Dedifferentiated amniotic fluid mesenchymal stem cell (primary cell): ENCODE measurements at regions not wholly inside any gene's neighbourhood (a gene's known extent, or its start where the extent isn't known, plus 50 kb on each side); places are given as distances from the start of the nearest gene placed in this dataset.

Experiments used
- DNase-seq: peaks from one replicate; pipeline ENCODE4 v3.0.0-alpha.2; 2016; ENCODE audit errors: extremely low spot score

- DNase-seq: no peak
Measured at GRCh38 chr12:115700896-115701465, 576.5 kb downstream of the MED13L start.

GRCh38 chr12:115700081-115700480 lies 577.4 kb downstream of the MED13L start:
- DNase-seq: no peak

- DNase-seq: no peak
Measured at GRCh38 chr12:115698257-115698656, 579.2 kb downstream of the MED13L start.

- DNase-seq: no peak
Measured at GRCh38 chr12:115697340-115697739, 580.2 kb downstream of the MED13L start.

- no peak for DNase-seq
Measured at GRCh38 chr12:115694564-115694963, 582.9 kb downstream of the MED13L start.

GRCh38 chr12:115693970-115694369 lies 583.5 kb downstream of the MED13L start:
- no peak for DNase-seq

GRCh38 chr12:115691123-115691522 lies 586.4 kb downstream of the MED13L start:
- DNase-seq: no peak

GRCh38 chr12:115687094-115687493 lies 590.4 kb downstream of the MED13L start:
- DNase-seq: no peak

GRCh38 chr12:115683240-115683780 lies 594.2 kb downstream of the MED13L start:
- DNase-seq: no peak

- DNase-seq: no peak
Measured at GRCh38 chr12:115680967-115681366, 596.5 kb downstream of the MED13L start.

- no peak for DNase-seq
Measured at GRCh38 chr12:115672506-115673080, 604.9 kb downstream of the MED13L start.

- DNase-seq: no peak
Measured at GRCh38 chr12:115672086-115672485, 605.4 kb downstream of the MED13L start.

- DNase-seq: no peak
Measured at GRCh38 chr12:115670869-115671268, 606.6 kb downstream of the MED13L start.

- no peak for DNase-seq
Measured at GRCh38 chr12:115667116-115667515, 610.4 kb downstream of the MED13L start.

GRCh38 chr12:115666168-115666567 lies 611.3 kb downstream of the MED13L start:
- no peak for DNase-seq

GRCh38 chr12:115661112-115661511 lies 616.4 kb downstream of the MED13L start:
- no peak for DNase-seq

- no peak for DNase-seq
Measured at GRCh38 chr12:115660211-115660805, 617.2 kb downstream of the MED13L start.

GRCh38 chr12:115659422-115659821 lies 618.1 kb downstream of the MED13L start:
- DNase-seq: no peak

- DNase-seq: no peak
Measured at GRCh38 chr12:115657081-115658013, 620.1 kb downstream of the MED13L start.

- DNase-seq: no peak
Measured at GRCh38 chr12:115650026-115650425, 627.5 kb downstream of the MED13L start.

GRCh38 chr12:115648463-115648862 lies 629.0 kb downstream of the MED13L start:
- DNase-seq: no peak

GRCh38 chr12:115646210-115646609 lies 631.3 kb downstream of the MED13L start:
- no peak for DNase-seq
